Liver (tissue), 3 donors: ENCODE measurements at regions not wholly inside any gene's neighbourhood (a gene's known extent, or its start where the extent isn't known, plus 50 kb on each side); places are given as distances from the start of the nearest gene placed in this dataset.

Experiments used
- CTCF ChIP-seq: fragments of 150-350 bp; IDR thresholded peaks from 2 replicates; pipeline ENCODE4 v1.5.1; 2017; ENCODE audit warnings: improper control_type of control experiment, low read depth, low read length; ENCODE audit not compliant: missing input control
- GABPA ChIP-seq, 2 donors: IDR thresholded peaks in 1 of 2; conservative IDR thresholded peaks in 1 of 2; 2 replicates each; pipeline ENCODE4 v1.6.1; 2016; ENCODE audit warnings: antibody characterized with exemption in 2 of 2, mild to moderate bottlenecking in 1 of 2, moderate library complexity in 1 of 2
- JUND ChIP-seq, 2 donors: IDR thresholded peaks; 2 replicates each; pipeline ENCODE4 v1.6.1; 2016; ENCODE audit warnings: antibody characterized with exemption in 2 of 2
- RAD21 ChIP-seq, 2 donors: IDR thresholded peaks; 2 replicates each; pipeline ENCODE4 v1.6.1; 2016; ENCODE audit warnings: antibody characterized with exemption in 2 of 2, mild to moderate bottlenecking in 2 of 2
- SP1 ChIP-seq: IDR thresholded peaks from 2 replicates; pipeline ENCODE4 v1.6.1; 2018; ENCODE audit warnings: antibody characterized with exemption, mild to moderate bottlenecking
- TAF1 ChIP-seq: conservative IDR thresholded peaks from 2 replicates; pipeline ENCODE4 v1.6.1; 2016; ENCODE audit warnings: antibody characterized with exemption, mild to moderate bottlenecking
- YY1 ChIP-seq: IDR thresholded peaks from 2 replicates; pipeline ENCODE4 v1.6.1; 2016; ENCODE audit warnings: antibody characterized with exemption, mild to moderate bottlenecking
- TF ChIP-seq, protein P1 (sequence below): IDR thresholded peaks from 2 replicates; pipeline ENCODE4 v1.6.1; 2016; ENCODE audit warnings: antibody characterized with exemption, mild to moderate bottlenecking
- TF ChIP-seq, protein P2 (sequence below): IDR thresholded peaks from 2 replicates; pipeline ENCODE4 v1.6.1; 2016; ENCODE audit warnings: antibody characterized with exemption
- donor health status: healthy.
- donor health status: healthy.

- TF ChIP-seq, protein P1, sequence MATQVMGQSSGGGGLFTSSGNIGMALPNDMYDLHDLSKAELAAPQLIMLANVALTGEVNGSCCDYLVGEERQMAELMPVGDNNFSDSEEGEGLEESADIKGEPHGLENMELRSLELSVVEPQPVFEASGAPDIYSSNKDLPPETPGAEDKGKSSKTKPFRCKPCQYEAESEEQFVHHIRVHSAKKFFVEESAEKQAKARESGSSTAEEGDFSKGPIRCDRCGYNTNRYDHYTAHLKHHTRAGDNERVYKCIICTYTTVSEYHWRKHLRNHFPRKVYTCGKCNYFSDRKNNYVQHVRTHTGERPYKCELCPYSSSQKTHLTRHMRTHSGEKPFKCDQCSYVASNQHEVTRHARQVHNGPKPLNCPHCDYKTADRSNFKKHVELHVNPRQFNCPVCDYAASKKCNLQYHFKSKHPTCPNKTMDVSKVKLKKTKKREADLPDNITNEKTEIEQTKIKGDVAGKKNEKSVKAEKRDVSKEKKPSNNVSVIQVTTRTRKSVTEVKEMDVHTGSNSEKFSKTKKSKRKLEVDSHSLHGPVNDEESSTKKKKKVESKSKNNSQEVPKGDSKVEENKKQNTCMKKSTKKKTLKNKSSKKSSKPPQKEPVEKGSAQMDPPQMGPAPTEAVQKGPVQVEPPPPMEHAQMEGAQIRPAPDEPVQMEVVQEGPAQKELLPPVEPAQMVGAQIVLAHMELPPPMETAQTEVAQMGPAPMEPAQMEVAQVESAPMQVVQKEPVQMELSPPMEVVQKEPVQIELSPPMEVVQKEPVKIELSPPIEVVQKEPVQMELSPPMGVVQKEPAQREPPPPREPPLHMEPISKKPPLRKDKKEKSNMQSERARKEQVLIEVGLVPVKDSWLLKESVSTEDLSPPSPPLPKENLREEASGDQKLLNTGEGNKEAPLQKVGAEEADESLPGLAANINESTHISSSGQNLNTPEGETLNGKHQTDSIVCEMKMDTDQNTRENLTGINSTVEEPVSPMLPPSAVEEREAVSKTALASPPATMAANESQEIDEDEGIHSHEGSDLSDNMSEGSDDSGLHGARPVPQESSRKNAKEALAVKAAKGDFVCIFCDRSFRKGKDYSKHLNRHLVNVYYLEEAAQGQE, result no peak
- TF ChIP-seq CTCF (no peak), YY1 (no peak), JUND (IDR thresholded peaks at IDR 0.05) (no peak), RAD21 (IDR thresholded peaks at IDR 0.05) (no peak), TAF1 (no peak), GABPA (IDR thresholded peaks at IDR 0.05 in 1 of 2, conservative IDR thresholded peaks at IDR 0.05 in 1 of 2) (no peak), SP1 (no peak)
- TF ChIP-seq, protein P2, sequence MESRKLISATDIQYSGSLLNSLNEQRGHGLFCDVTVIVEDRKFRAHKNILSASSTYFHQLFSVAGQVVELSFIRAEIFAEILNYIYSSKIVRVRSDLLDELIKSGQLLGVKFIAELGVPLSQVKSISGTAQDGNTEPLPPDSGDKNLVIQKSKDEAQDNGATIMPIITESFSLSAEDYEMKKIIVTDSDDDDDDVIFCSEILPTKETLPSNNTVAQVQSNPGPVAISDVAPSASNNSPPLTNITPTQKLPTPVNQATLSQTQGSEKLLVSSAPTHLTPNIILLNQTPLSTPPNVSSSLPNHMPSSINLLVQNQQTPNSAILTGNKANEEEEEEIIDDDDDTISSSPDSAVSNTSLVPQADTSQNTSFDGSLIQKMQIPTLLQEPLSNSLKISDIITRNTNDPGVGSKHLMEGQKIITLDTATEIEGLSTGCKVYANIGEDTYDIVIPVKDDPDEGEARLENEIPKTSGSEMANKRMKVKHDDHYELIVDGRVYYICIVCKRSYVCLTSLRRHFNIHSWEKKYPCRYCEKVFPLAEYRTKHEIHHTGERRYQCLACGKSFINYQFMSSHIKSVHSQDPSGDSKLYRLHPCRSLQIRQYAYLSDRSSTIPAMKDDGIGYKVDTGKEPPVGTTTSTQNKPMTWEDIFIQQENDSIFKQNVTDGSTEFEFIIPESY, result no peak
These were observed 641.7 kb upstream of the FZD8 start for GRCh38 chr10:36283827-36284226.
